ENCODE measurements at regions not wholly inside any gene's neighbourhood (a gene's known extent, or its start where the extent isn't known, plus 50 kb on each side); places are given as distances from the start of the nearest gene placed in this dataset.
"Not testable (repeated sequence)": the region's sequence is repeated elsewhere in the genome, so short reads cannot be mapped to it uniquely, and the experiment has no call there.

DNA sequence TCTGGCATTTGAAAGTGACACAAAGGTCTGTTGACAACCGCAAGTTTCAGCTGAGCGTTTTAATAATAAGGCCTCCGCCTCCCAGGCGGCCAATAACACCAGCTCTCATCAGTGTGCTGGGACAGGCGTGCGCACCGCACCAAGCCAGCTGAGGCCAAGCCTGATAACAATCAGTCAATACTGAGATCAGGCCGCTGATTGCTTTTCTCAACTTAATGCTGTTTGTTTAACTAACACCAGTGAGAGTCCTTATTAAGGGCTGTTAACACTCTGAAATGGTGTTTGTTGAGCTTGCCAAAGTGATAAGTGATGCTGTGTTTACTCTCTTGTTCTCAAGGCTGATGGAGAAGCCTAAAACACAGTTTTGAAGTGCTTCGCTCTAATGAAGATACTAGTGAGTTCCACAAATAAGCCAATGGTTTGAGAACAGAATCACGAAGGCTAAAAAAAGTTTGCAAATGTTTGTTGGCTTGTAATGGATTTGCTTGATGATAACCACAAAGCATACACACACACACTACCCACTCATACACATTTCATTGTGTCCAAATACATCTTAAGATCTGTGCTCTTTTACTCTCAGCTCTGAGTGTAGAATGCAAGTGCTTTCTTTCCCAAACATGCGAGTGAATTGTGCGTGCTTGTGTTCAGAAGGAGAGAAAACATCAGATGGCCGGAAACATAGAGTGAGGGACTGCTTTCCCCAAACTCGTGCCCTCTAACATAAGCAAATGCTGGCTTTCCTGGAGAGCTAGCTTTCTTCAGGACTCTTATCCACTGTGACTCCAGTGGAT lies 330.4 kb upstream of the KLF4 start:
- ChIA-PET POLR2A (no interaction called here), CTCF (ENCODE audit: low intra/inter-chr PET ratio, low total read pairs) (no interaction called here)
- peaks cover 0 to 12% of the 10 kb centered on the region in 2 experiments; a peak in 2 of 5 replicates for H3K27me3 ChIP-seq (ENCODE audit: control insufficient read depth in 1 of 2, insufficient read depth in 2 of 2, low read length in 2 of 2)
- H3K4me1 ChIP-seq (ENCODE audit: insufficient read depth, low read length), result no peaks in the 10 kb centered on the region
- no peak overlapping the region for H3K4me2 ChIP-seq (ENCODE audit: low read depth, low read length)
- no peaks in the 10 kb centered on the region for H3K9me3 ChIP-seq (ENCODE audit: low read length)
- FAIRE-seq, result no peak
- H3K36me3 ChIP-seq (replicated peaks in 1 of 2; ENCODE audit: control insufficient read depth in 1 of 2, insufficient read depth in 2 of 2, low read length in 2 of 2), result no peaks in the 10 kb centered on the region
- no peak for ATAC-seq
- H3K4me3 ChIP-seq (replicated peaks in 1 of 3; ENCODE audit: insufficient read depth in 1 of 3, low read depth in 2 of 3, low read length in 3 of 3), result no peak overlapping the region
- in situ Hi-C loops (cut with HindIII; ENCODE audit: extremely low pct_ligation_motif_present, low pct_unique_long_range_greater_than_20kb) (no loop called here), intact Hi-C loops (cut with micrococcal nuclease; ENCODE audit: unreplicated experiment) (no loop called here)
- H3K9ac ChIP-seq (ENCODE audit: insufficient read depth, low read depth, low read length), result no peak overlapping the region
- 17% methylated on average over 14 of the region's 14 CpGs for WGBS (ENCODE audit: low lambda C conversion rate)
- no peak overlapping the region for H3K27ac ChIP-seq (ENCODE audit: extremely low read length, insufficient read depth, low read length)
- no peaks in the 10 kb centered on the region for H3K79me2 ChIP-seq (ENCODE audit: insufficient read depth, low read length)
- no peaks in the 10 kb centered on the region for H4K20me1 ChIP-seq (ENCODE audit: insufficient read depth, low read length)
- TF ChIP-seq, protein P1, sequence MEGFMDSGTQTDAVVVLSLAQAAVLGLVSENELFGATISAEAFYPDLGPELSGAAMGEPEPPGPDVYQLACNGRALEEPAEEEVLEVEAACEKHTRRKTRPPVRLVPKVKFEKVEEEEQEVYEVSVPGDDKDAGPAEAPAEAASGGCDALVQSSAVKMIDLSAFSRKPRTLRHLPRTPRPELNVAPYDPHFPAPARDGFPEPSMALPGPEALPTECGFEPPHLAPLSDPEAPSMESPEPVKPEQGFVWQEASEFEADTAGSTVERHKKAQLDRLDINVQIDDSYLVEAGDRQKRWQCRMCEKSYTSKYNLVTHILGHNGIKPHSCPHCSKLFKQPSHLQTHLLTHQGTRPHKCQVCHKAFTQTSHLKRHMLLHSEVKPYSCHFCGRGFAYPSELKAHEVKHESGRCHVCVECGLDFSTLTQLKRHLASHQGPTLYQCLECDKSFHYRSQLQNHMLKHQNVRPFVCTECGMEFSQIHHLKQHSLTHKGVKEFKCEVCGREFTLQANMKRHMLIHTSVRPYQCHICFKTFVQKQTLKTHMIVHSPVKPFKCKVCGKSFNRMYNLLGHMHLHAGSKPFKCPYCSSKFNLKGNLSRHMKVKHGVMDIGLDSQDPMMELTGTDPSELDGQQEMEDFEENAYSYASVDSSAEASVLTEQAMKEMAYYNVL (CRISPR knock-in tag; IDR thresholded peaks at IDR 0.05; ENCODE audit: borderline replicate concordance), result no peak
- DNase-seq (ENCODE audit: low spot score), result no peak
- H2AFZ ChIP-seq (ENCODE audit: low read length), result no peak overlapping the region
- no TSS peak for BruUV-seq (replicated peaks)

DNA sequence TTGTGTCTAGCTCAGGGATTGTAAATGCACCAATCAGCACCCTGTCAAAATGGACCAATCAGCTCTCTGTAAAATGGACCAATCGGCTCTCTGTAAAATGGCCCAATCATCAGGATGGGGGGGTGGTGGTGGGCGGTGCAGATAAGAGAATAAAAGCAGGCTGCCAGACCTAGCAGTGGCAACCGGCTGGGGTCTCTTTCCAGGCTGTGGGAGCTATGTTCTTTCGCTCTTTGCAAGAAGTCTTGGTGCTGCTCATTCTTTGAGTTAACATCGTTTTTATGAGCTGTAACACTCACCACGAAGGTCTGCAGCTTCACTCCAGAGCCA lies 328.9 kb upstream of the KLF4 start:
- FAIRE-seq; ATAC-seq; in situ Hi-C loops (cut with HindIII; ENCODE audit: extremely low pct_ligation_motif_present, low pct_unique_long_range_greater_than_20kb): not testable (repeated sequence)

More for the DNA sequence above, 328.9 kb upstream of the KLF4 start:
- POLR2A ChIA-PET; H3K36me3 ChIP-seq (replicated peaks in 1 of 2; ENCODE audit: control insufficient read depth in 1 of 2, insufficient read depth in 2 of 2, low read length in 2 of 2); H3K4me3 ChIP-seq (replicated peaks in 1 of 3; ENCODE audit: insufficient read depth in 1 of 3, low read depth in 2 of 3, low read length in 3 of 3); H3K9ac ChIP-seq (ENCODE audit: insufficient read depth, low read depth, low read length); H2AFZ ChIP-seq (ENCODE audit: low read length); H3K27me3 ChIP-seq (ENCODE audit: control insufficient read depth in 1 of 2, insufficient read depth in 2 of 2, low read length in 2 of 2); H4K20me1 ChIP-seq (ENCODE audit: insufficient read depth, low read length); H3K9me3 ChIP-seq (ENCODE audit: low read length); H3K79me2 ChIP-seq (ENCODE audit: insufficient read depth, low read length); H3K4me1 ChIP-seq (ENCODE audit: insufficient read depth, low read length); CTCF ChIA-PET (ENCODE audit: low intra/inter-chr PET ratio, low total read pairs); H3K4me2 ChIP-seq (ENCODE audit: low read depth, low read length); intact Hi-C loops (cut with micrococcal nuclease; ENCODE audit: unreplicated experiment); H3K27ac ChIP-seq (ENCODE audit: extremely low read length, insufficient read depth, low read length); DNase-seq (ENCODE audit: low spot score); BruUV-seq (replicated peaks): not testable (repeated sequence)
- WGBS (ENCODE audit: low lambda C conversion rate), result 40% methylated on average over 6 of the region's 6 CpGs

All from HepG2 (cell line).